ENCODE measurements at regions not wholly inside any gene's neighbourhood (a gene's known extent, or its start where the extent isn't known, plus 50 kb on each side); places are given as distances from the start of the nearest gene placed in this dataset.

DNA sequence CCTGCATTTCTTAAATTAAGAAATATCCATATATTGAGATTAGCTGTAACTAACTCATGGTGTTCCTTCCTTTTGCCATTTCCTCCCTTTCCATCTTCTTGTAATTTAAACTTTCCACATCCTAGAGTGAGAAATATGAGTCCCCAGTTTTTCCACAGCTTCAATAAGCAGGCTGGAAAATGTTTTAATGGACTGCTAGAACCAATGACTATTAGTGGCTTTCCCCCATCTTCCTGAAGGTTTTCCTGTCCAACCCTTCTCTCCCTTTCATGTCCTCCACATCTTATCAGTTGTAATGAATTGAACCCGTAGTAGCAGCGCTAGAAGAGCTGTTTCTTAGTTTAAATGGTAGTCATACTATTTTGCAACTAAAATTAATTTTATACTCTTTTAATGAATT lies 145.7 kb downstream of the AHR start:
- no peak for DNase-seq
- Histone ChIP-seq H3K36me3 (ENCODE audit: control insufficient read depth in 3 of 3, insufficient read depth in 2 of 3, low read depth in 1 of 3, low read length in 3 of 3) (no peaks in the 10 kb centered on the region), H3K27ac (ENCODE audit: low read depth in 1 of 3, low read length in 2 of 3) (no peak overlapping the region), H3K4me3 (ENCODE audit: low read depth in 1 of 3, low read length in 3 of 3) (no peak overlapping the region), H3K4me1 (ENCODE audit: control insufficient read depth in 3 of 3, insufficient read depth in 2 of 3, low read depth in 1 of 3, low read length in 2 of 3) (peaks cover 0 to 4% (median 0%) of the 10 kb centered on the region in 3 donors), H3K9me3 (ENCODE audit: control insufficient read depth in 2 of 2, insufficient read depth in 1 of 2, low read depth in 1 of 2, low read length in 1 of 2) (peaks cover 0 to 14% of the 10 kb centered on the region in 2 donors), H3K27me3 (ENCODE audit: control insufficient read depth in 3 of 3, insufficient read depth in 3 of 3, low read length in 3 of 3) (no peaks in the 10 kb centered on the region)
- 85 to 91% (median 87%) methylated on average over 2 of the region's 2 CpGs for WGBS, 3 donors
- no peak for FAIRE-seq

DNA sequence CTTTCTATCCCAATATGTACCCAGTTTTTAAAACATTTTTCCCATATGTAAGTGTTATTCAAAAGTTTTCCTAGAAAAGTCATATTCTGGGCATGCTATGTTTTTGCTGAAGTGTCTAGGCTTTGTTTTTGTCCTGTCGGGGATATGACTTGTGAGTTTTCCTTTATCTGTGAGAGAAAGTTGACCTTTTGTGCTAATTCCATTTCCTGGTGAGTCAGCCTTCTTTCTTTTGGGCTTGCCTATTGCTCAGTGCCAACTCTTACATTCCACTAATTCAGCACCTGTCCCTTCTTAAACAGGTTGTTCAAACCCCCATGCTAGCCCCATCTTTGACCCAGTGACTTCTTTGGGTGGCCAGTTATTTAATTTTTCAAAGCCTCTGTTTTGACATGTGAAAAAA lies 146.2 kb downstream of the AHR start:
- FAIRE-seq = no peak
- Histone ChIP-seq H3K4me1 (ENCODE audit: control insufficient read depth in 3 of 3, insufficient read depth in 2 of 3, low read depth in 1 of 3, low read length in 2 of 3) (peaks cover 0 to 4% (median 0%) of the 10 kb centered on the region in 3 donors), H3K27me3 (ENCODE audit: control insufficient read depth in 3 of 3, insufficient read depth in 3 of 3, low read length in 3 of 3) (no peaks in the 10 kb centered on the region), H3K9me3 (ENCODE audit: control insufficient read depth in 2 of 2, insufficient read depth in 1 of 2, low read depth in 1 of 2, low read length in 1 of 2) (peaks cover 0 to 18% of the 10 kb centered on the region in 2 donors), H3K36me3 (ENCODE audit: control insufficient read depth in 3 of 3, insufficient read depth in 2 of 3, low read depth in 1 of 3, low read length in 3 of 3) (no peaks in the 10 kb centered on the region), H3K27ac (ENCODE audit: low read depth in 1 of 3, low read length in 2 of 3) (no peak overlapping the region), H3K4me3 (ENCODE audit: low read depth in 1 of 3, low read length in 3 of 3) (no peak overlapping the region)
- DNase-seq = peak; percentile 14 to 75
- WGBS, 3 donors = 10 to 33% (median 18%) methylated on average over 1 of the region's 1 CpG

DNA sequence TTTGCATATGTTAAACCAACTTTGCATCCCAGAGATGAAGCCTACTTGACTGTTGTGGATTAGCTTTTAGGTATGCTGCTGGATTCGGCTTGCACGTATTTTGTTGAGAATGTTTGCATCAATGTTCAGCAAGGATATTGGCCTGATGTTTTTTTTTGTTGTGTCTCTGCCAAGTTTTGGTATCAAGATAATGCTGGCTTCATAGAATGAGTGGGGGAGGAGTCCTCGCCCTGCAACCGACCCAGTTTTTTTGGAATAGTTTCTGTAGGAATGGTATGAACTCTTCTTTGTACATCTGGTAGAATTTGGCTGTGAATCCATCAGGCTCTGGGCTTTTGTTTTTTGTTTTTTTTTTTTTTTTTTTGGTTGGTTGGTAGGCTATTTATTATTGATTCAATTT lies 147.9 kb downstream of the AHR start:
- FAIRE-seq (no peak), DNase-seq (no peak)
- 84 to 88% (median 88%) methylated on average over 4 of the region's 4 CpGs for WGBS, 3 donors
- H3K4me1 ChIP-seq (ENCODE audit: control insufficient read depth in 3 of 3, insufficient read depth in 2 of 3, low read depth in 1 of 3, low read length in 2 of 3) = peaks cover 0 to 2% (median 0%) of the 10 kb centered on the region in 3 donors
- no peak overlapping the region for H3K4me3 ChIP-seq (ENCODE audit: low read depth in 1 of 3, low read length in 3 of 3)
- H3K36me3 ChIP-seq (ENCODE audit: control insufficient read depth in 3 of 3, insufficient read depth in 2 of 3, low read depth in 1 of 3, low read length in 3 of 3) = no peaks in the 10 kb centered on the region
- H3K27me3 ChIP-seq (ENCODE audit: control insufficient read depth in 3 of 3, insufficient read depth in 3 of 3, low read length in 3 of 3) = no peaks in the 10 kb centered on the region
- peaks cover 0 to 17% of the 10 kb centered on the region in 2 donors for H3K9me3 ChIP-seq (ENCODE audit: control insufficient read depth in 2 of 2, insufficient read depth in 1 of 2, low read depth in 1 of 2, low read length in 1 of 2)
- H3K27ac ChIP-seq (ENCODE audit: low read depth in 1 of 3, low read length in 2 of 3) = no peak overlapping the region

DNA sequence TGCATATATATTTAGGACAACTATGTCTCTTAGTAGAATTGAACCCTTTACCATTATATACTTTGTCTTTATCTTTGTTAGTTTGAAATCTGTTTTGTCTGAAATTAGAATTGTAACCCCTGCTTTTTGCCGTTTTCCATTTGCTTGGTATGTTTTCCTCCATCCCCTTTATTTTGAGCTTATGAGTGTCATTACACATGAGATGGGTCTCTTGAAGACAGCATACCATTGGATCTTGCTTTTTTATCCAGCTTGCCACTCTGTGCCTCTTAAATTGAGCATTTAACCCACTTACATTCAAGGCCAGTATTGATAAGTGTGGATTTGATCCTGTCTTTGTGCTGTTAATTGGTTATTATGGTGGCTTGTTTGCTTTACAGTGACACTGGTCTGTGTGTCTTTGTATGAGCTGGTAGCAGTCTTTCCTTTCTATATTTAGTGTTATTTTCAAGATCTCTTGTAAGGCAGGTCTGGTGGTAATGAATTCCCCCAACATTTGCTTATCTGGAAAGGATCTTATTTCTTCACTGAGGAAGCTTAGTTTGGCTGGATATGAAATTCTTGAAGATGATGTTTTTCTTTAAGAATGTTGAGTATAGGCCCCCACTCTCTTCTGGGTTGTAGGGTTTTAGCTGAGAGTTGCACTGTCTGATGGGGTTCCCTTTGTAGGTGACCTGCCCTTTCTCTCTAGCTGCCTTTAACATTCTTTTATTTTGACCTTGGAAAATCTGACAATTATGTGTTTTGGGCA lies 149.5 kb downstream of the AHR start:
- Histone ChIP-seq H3K4me3 (ENCODE audit: low read depth in 1 of 3, low read length in 3 of 3) (no peak overlapping the region), H3K36me3 (ENCODE audit: control insufficient read depth in 3 of 3, insufficient read depth in 2 of 3, low read depth in 1 of 3, low read length in 3 of 3) (no peaks in the 10 kb centered on the region), H3K4me1 (ENCODE audit: control insufficient read depth in 3 of 3, insufficient read depth in 2 of 3, low read depth in 1 of 3, low read length in 2 of 3) (peaks cover 0 to 2% (median 0%) of the 10 kb centered on the region in 3 donors), H3K27ac (ENCODE audit: low read depth in 1 of 3, low read length in 2 of 3) (no peak overlapping the region), H3K27me3 (ENCODE audit: control insufficient read depth in 3 of 3, insufficient read depth in 3 of 3, low read length in 3 of 3) (no peaks in the 10 kb centered on the region), H3K9me3 (ENCODE audit: control insufficient read depth in 2 of 2, insufficient read depth in 1 of 2, low read depth in 1 of 2, low read length in 1 of 2) (peaks cover 0 to 17% of the 10 kb centered on the region in 2 donors)
- no peak for FAIRE-seq
- WGBS, 3 donors = 43 to 92% (median 90%) methylated on average over 1 of the region's 1 CpG
- DNase-seq = no peak

DNA sequence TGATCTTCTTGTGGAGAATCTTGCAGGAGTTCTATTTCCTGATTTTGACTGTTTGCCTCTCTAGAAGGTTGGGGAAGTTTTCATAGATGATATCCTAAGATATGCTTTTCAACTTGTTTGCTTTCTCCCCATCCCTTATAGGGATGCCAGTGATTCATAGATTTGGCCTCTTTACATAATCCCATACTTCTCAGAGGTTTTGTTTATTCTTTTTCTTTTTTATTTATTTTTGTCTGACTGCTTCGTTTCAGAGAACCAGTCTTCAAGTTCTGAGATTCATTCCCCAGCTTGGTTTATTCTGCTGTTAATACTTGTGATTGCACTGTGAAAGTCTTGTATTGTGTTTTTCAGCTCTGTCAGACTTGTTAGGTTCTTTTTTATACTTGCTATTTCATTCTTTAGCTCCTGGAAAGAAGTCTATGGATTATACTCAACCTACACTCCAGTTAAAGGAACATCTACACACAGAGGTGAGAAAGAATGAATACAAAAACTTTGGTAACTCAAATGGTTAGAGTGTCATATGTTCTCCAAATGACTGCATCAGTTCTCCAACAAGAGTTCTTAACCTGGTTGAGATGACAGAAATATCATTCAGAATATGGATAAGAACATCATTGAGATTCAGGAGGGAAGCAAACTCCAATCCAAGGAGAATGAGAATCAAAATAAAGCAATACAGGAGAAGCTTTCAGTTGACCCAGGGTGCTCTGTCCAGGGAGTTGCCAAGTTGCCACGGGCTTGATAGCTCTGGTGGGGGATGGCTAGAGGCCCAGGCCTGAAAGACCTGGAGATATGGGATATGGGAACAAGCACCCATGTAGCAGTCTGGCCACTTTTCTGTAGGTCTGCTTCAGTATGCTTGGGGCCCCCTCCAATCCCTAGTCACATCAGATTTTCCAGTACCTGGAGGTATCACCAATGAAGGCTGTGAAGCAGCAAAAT lies 150.3 kb downstream of the AHR start:
- H3K36me3 ChIP-seq (ENCODE audit: control insufficient read depth in 3 of 3, insufficient read depth in 2 of 3, low read depth in 1 of 3, low read length in 3 of 3) = no peaks in the 10 kb centered on the region
- H3K27me3 ChIP-seq (ENCODE audit: control insufficient read depth in 3 of 3, insufficient read depth in 3 of 3, low read length in 3 of 3) = no peaks in the 10 kb centered on the region
- H3K4me1 ChIP-seq (ENCODE audit: control insufficient read depth in 3 of 3, insufficient read depth in 2 of 3, low read depth in 1 of 3, low read length in 2 of 3) = peaks cover 0 to 2% (median 0%) of the 10 kb centered on the region in 3 donors
- FAIRE-seq (no peak), DNase-seq (no peak)
- no peak overlapping the region for H3K27ac ChIP-seq (ENCODE audit: low read depth in 1 of 3, low read length in 2 of 3)
- WGBS, 3 donors = 55 to 78% (median 63%) methylated on average over 2 of the region's 2 CpGs
- H3K4me3 ChIP-seq (ENCODE audit: low read depth in 1 of 3, low read length in 3 of 3) = no peak overlapping the region
- H3K9me3 ChIP-seq (ENCODE audit: control insufficient read depth in 2 of 2, insufficient read depth in 1 of 2, low read depth in 1 of 2, low read length in 1 of 2) = peaks cover 0 to 17% of the 10 kb centered on the region in 2 donors

DNA sequence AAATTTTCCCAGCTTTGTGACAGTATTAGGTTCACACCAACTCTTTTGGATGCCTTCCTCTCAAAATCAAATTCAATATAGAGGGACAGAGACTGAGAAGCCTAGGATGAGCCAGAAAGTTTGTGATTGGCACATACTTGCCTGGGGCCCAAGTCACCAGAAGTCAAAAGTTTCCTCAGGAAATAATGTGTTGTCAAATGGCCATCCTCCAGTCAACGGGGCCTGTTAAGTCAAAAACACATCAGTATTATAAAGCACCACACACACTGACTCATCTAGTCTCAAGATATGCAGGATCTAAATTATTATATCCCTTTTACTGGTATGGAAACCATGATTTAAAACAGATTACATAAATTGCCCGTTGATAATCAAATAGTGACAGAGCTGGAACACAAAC lies 158.1 kb downstream of the AHR start:
- no peaks in the 10 kb centered on the region for H3K4me1 ChIP-seq (ENCODE audit: control insufficient read depth in 3 of 3, insufficient read depth in 2 of 3, low read depth in 1 of 3, low read length in 2 of 3)
- DNase-seq (no peak), FAIRE-seq (no peak)
- H3K36me3 ChIP-seq (ENCODE audit: control insufficient read depth in 3 of 3, insufficient read depth in 2 of 3, low read depth in 1 of 3, low read length in 3 of 3) = no peaks in the 10 kb centered on the region
- no peak overlapping the region for H3K4me3 ChIP-seq (ENCODE audit: low read depth in 1 of 3, low read length in 3 of 3)
- peaks cover 0 to 15% of the 10 kb centered on the region in 2 donors for H3K9me3 ChIP-seq (ENCODE audit: control insufficient read depth in 2 of 2, insufficient read depth in 1 of 2, low read depth in 1 of 2, low read length in 1 of 2)
- no peak overlapping the region for H3K27ac ChIP-seq (ENCODE audit: low read depth in 1 of 3, low read length in 2 of 3)
- H3K27me3 ChIP-seq (ENCODE audit: control insufficient read depth in 3 of 3, insufficient read depth in 3 of 3, low read length in 3 of 3) = no peaks in the 10 kb centered on the region
- WGBS, 3 donors = 66 to 74% (median 68%) methylated on average over 2 of the region's 2 CpGs

DNA sequence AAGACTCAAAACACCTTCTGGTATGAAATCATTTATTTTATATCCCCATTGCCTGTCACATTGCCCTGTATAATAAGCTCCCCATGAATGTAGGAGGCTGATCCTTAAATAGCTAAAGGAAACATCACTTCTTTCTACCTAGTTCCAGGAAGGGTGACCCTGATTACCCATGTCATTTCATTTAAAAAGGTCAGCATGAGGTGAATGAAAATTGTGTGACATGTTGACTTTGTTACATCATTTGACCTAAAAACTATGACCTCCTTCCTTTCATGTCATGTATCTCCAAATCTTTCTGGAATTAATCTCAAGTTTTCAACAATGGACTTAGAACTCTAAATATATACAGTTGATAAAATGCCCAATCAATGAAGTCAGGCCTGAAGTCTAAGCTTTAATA lies 161.5 kb downstream of the AHR start:
- Histone ChIP-seq H3K4me3 (ENCODE audit: low read depth in 1 of 3, low read length in 3 of 3) (no peak overlapping the region), H3K27me3 (ENCODE audit: control insufficient read depth in 3 of 3, insufficient read depth in 3 of 3, low read length in 3 of 3) (no peaks in the 10 kb centered on the region), H3K9me3 (ENCODE audit: control insufficient read depth in 2 of 2, insufficient read depth in 1 of 2, low read depth in 1 of 2, low read length in 1 of 2) (peaks cover 0 to 15% of the 10 kb centered on the region in 2 donors), H3K4me1 (ENCODE audit: control insufficient read depth in 3 of 3, insufficient read depth in 2 of 3, low read depth in 1 of 3, low read length in 2 of 3) (no peaks in the 10 kb centered on the region), H3K36me3 (ENCODE audit: control insufficient read depth in 3 of 3, insufficient read depth in 2 of 3, low read depth in 1 of 3, low read length in 3 of 3) (no peaks in the 10 kb centered on the region), H3K27ac (ENCODE audit: low read depth in 1 of 3, low read length in 2 of 3) (no peak overlapping the region)
- FAIRE-seq (no peak), DNase-seq (no peak)

DNA sequence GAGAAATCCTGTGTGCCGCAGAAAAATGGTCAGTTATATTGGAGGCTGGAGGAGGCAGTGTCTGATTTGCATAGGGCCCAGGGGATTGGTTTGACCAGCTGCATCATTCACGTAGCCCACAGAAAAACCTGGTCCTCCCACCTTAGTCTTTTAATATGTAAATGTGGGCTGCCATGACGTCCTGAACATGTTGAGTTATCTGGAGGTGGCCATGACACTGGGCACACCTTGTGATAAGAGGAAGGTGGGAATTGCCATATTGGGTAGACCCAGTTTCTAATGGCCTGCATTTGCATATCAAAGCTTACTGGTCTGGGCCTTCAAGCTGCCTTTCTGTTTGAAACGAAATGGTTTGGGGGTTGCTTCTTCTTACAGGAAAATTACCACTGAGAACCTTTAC lies 162.2 kb downstream of the AHR start:
- Histone ChIP-seq H3K9me3 (ENCODE audit: control insufficient read depth in 2 of 2, insufficient read depth in 1 of 2, low read depth in 1 of 2, low read length in 1 of 2) (peaks cover 0 to 15% of the 10 kb centered on the region in 2 donors), H3K27me3 (ENCODE audit: control insufficient read depth in 3 of 3, insufficient read depth in 3 of 3, low read length in 3 of 3) (no peaks in the 10 kb centered on the region), H3K4me1 (ENCODE audit: control insufficient read depth in 3 of 3, insufficient read depth in 2 of 3, low read depth in 1 of 3, low read length in 2 of 3) (no peaks in the 10 kb centered on the region), H3K4me3 (ENCODE audit: low read depth in 1 of 3, low read length in 3 of 3) (no peak overlapping the region), H3K36me3 (ENCODE audit: control insufficient read depth in 3 of 3, insufficient read depth in 2 of 3, low read depth in 1 of 3, low read length in 3 of 3) (no peaks in the 10 kb centered on the region), H3K27ac (ENCODE audit: low read depth in 1 of 3, low read length in 2 of 3) (no peak overlapping the region)
- 78 to 95% (median 91%) methylated on average over 4 of the region's 4 CpGs for WGBS, 3 donors
- FAIRE-seq (no peak), DNase-seq (no peak)
